Adrenal gland (tissue), 9 donors: ENCODE measurements at regions not wholly inside any gene's neighbourhood (a gene's known extent, or its start where the extent isn't known, plus 50 kb on each side); places are given as distances from the start of the nearest gene placed in this dataset.

Experiments
- DNase-seq, 7 donors: peaks; one replicate each; pipeline ENCODE4 v3.0.0-alpha.2; 2019 to 2020
- H3K27ac ChIP-seq, 5 donors: fragments of 200-600 bp; sonication (generic) in 4 of 5; 1 replicate in 3 of 5; 2 replicates in 2 of 5; pipeline versions ENCODE4 v1.5.1 to v1.8.0; 2016 to 2020; ENCODE audit warnings: mild to moderate bottlenecking in 1 of 5
- H3K27me3 ChIP-seq: fragments of 200-600 bp; 2 replicates; pipeline ENCODE4 v1.8.0; 2021
- H3K36me3 ChIP-seq, 2 donors: fragments of 200-600 bp; replicated peaks in 1 of 2; 1 replicate in 1 of 2; 2 replicates in 1 of 2; pipeline versions ENCODE4 v1.5.1 to v1.8.0; 2018 to 2022
- H3K4me1 ChIP-seq, 2 donors: fragments of 200-600 bp; replicated peaks in 1 of 2; 1 replicate in 1 of 2; 2 replicates in 1 of 2; pipeline versions ENCODE4 v1.5.1 to v1.8.0; 2018 to 2021
- H3K4me3 ChIP-seq, 4 donors: fragments of 200-600 bp; sonication (generic) in 3 of 4; one replicate each; pipeline ENCODE4 v1.5.1; 2016 to 2018
- H3K9me3 ChIP-seq, 3 donors: fragments of 200-600 bp; sonication (generic) in 1 of 3; replicated peaks in 1 of 3; 1 replicate in 2 of 3; 2 replicates in 1 of 3; pipeline versions ENCODE4 v1.5.1 to v1.8.0; 2016 to 2021
- CTCF ChIP-seq, 6 experiments: fragments of 450-650 bp in 4 of 6; fragments of 200-600 bp in 2 of 6; sonication (generic) in 1 of 6; IDR thresholded peaks; 1 replicate in 5 of 6; 2 replicates in 1 of 6; pipeline versions ENCODE4 v1.5.1 to v1.8.0; 2016 to 2021; ENCODE audit warnings: antibody characterized with exemption in 6 of 6, mild to moderate bottlenecking in 2 of 6, moderate library complexity in 1 of 6
- POLR2A ChIP-seq, 2 donors: fragments of 450-650 bp; IDR thresholded peaks; one replicate each; pipeline ENCODE4 v1.6.1; 2017; ENCODE audit warnings: antibody characterized with exemption in 2 of 2, mild to moderate bottlenecking in 2 of 2, moderate library complexity in 1 of 2
- WGBS, 4 donors: extraction: QIAGEN DNeasy Blood & Tissue Kit in 2 of 4; methylation state at CpG; one replicate each; pipeline versions ENCODE4 v1.1.5 to v1.1.7; 2013 to 2017; 5-methylcytosine and 5-hydroxymethylcytosine counted together
- intact Hi-C, 2 donors: fragments of 100-400 bp; cut with DNase I; formaldehyde crosslinking; loops; one replicate each; pipeline versions ENCODE4 v1.14.1 to v1.15.0; 2022 to 2023
- donor health status: healthy with polysubstance abuse.
- donor health status: Bipolar disorder and iron deficiency.
- donor health status: DM: yes; HTN: yes; CAD: no.
- donor health status: DM: no; HTN: no; CAD: no.
- donor health status: DM: no; HTN: no; CAD: no.

DNA sequence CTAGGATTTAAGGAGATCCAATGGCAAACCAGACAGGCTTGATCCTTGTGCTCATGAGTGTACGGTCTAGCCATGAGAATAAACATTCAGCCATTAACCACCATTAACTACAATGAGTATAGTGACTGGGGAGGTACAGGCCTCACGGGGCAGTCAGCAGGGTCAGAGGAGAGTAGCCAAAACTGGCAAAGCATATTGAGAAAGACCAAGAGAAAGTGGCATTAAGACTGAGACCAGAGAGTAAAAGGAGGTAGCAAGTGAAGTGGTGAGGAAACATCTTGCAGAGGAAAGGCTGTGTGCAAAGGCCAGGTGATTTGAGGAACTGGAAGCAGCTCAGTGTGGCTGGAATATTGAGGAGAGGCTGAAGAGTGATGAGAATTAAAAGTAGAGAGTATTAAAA lies 407.2 kb upstream of the LMCD1 start:
- TF ChIP-seq CTCF (IDR thresholded peaks at IDR 0.05), result no peak
- no peak for TF ChIP-seq POLR2A (IDR thresholded peaks at IDR 0.05)
- Histone ChIP-seq H3K9me3 (no peaks in the 10 kb centered on the region), H3K4me3 (no peak overlapping the region), H3K27me3 (no peaks in the 10 kb centered on the region), H3K36me3 (no peaks in the 10 kb centered on the region), H3K4me1 (no peaks in the 10 kb centered on the region), H3K27ac (no peak overlapping the region)
- DNase-seq, result no peak
- 82 to 87% (median 86%) methylated on average over 2 of the region's 2 CpGs for WGBS, 4 donors
- intact Hi-C loops, result no loop called here

- intact Hi-C loops, result no loop called here
- DNase-seq, result no peak
Observed at GRCh38 chr3:8095724-8096123, 405.9 kb upstream of the LMCD1 start.

GRCh38 chr3:8097690-8098089 lies 403.9 kb upstream of the LMCD1 start:
- H3K27ac ChIP-seq, result no peak overlapping the region
- intact Hi-C loops, result no loop called here
- DNase-seq, result no peak
- no peaks in the 10 kb centered on the region for H3K27me3 ChIP-seq
- 89 to 96% (median 91%) methylated on average over 4 of the region's 4 CpGs for WGBS, 4 donors
- H3K9me3 ChIP-seq, result no peaks in the 10 kb centered on the region
- no peaks in the 10 kb centered on the region for H3K4me1 ChIP-seq
- no peak for TF ChIP-seq POLR2A (IDR thresholded peaks at IDR 0.05)
- no peak for TF ChIP-seq CTCF (IDR thresholded peaks at IDR 0.05)
- H3K4me3 ChIP-seq, result no peak overlapping the region
- H3K36me3 ChIP-seq, result no peaks in the 10 kb centered on the region

More at GRCh38 chr3:8095724-8096123, 405.9 kb upstream of the LMCD1 start:
- H3K4me1 ChIP-seq, result no peaks in the 10 kb centered on the region
- WGBS, 4 donors, result 58 to 66% (median 61%) methylated on average over 5 of the region's 5 CpGs
- TF ChIP-seq POLR2A (IDR thresholded peaks at IDR 0.05) (no peak), CTCF (IDR thresholded peaks at IDR 0.05) (no peak)
- no peak overlapping the region for H3K4me3 ChIP-seq
- H3K36me3 ChIP-seq, result no peaks in the 10 kb centered on the region
- H3K27me3 ChIP-seq, result no peaks in the 10 kb centered on the region
- H3K9me3 ChIP-seq, result no peaks in the 10 kb centered on the region
- no peak overlapping the region for H3K27ac ChIP-seq

DNA sequence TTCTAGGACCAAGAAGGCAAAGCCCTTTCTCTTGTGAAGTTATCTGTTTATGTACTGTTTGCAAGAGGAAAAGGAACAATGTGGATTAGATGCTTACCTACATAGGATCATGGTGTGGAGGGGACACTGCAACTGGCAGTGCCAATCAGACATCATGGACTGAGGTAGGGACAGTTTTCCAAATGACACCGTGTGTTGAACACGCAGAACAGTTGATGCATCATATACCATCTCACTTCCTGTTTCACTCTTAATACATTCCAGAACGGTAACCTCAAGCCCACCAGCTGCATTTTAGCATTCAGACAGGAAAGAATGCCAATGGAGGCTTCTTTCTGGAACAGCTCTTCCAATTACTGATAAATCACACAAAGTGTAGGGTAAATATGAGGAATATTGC lies 397.7 kb upstream of the LMCD1 start:
- 67 to 80% (median 75%) methylated on average over 3 of the region's 3 CpGs for WGBS, 4 donors
- intact Hi-C loops, result no loop called here
- Histone ChIP-seq H3K4me1 (no peaks in the 10 kb centered on the region), H3K36me3 (no peaks in the 10 kb centered on the region), H3K27ac (no peak overlapping the region), H3K9me3 (no peaks in the 10 kb centered on the region), H3K4me3 (no peak overlapping the region), H3K27me3 (no peaks in the 10 kb centered on the region)
- TF ChIP-seq POLR2A (IDR thresholded peaks at IDR 0.05) (no peak), CTCF (IDR thresholded peaks at IDR 0.05) (no peak)
- DNase-seq, result no peak
